HG02840 (cell line): ENCODE measurements at regions not wholly inside any gene's neighbourhood (a gene's known extent, or its start where the extent isn't known, plus 50 kb on each side); places are given as distances from the start of the nearest gene placed in this dataset.

Source experiments
- ATAC-seq: cut with Tn5 transposase; IDR thresholded peaks from one replicate; pipeline ENCODE4 v1.9.1; 2021; ENCODE audit warnings: mild to moderate bottlenecking, moderate library complexity, moderate number of reproducible peaks; ENCODE audit not compliant: unreplicated experiment, low FRiP score

DNA sequence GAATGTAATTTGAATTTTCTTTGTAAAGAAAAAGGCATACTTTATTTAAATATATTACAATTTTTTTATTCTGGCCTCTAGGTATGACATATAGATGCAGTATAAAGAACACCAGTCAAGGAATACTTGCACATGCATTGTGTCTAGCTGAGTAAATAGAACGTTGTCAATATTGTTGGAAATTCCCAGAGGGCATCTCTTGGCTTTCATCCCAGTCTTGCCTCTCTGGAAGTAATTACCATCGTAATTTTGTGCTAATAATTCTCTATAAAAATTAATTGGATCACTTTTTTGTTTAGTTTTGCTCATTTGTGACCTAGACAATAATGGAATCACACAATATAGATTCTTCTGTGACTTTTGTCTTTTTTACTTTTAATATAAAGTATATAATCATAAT, 1052.3 kb upstream of the CELF2 start:
- ATAC-seq = no peak

DNA sequence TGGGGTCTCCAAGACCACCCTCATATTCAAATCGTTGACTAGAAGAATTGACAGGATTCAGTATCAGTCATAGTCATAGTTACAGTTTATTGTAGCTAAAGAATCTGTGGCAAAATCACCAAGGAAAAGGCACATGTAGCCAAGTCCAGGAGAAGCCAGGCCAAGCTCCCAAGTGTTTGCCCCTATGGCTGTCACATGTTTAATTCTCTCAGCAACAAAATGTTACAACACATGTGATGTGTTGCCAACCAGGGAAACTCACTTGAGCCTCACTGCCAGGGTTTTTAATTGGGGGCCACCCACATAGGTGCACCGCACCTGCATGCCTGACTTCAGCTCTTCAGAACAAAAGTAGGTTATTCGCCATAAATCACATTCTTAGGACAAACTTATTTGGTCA, 1030.9 kb upstream of the CELF2 start:
- ATAC-seq = no peak

DNA sequence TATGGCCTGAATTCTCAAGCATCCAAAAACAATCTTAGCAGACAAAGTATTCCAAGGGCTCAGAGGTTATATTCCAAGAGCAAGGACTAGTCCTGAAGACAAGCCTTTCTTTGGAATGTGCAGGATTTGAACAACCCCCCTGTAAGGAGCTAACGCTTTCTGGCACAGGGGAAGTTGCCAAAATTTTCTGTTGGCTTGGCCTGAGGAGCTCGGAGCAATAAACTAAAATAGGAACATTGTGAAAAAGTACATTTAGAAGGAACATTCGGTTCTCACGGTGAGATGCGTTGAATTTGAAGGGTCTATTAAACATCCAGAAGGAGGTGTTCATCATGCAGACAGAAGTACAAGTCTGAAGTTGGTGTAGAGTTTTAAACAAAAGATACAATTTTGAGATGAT, 1030.5 kb upstream of the CELF2 start:
- no peak for ATAC-seq

DNA sequence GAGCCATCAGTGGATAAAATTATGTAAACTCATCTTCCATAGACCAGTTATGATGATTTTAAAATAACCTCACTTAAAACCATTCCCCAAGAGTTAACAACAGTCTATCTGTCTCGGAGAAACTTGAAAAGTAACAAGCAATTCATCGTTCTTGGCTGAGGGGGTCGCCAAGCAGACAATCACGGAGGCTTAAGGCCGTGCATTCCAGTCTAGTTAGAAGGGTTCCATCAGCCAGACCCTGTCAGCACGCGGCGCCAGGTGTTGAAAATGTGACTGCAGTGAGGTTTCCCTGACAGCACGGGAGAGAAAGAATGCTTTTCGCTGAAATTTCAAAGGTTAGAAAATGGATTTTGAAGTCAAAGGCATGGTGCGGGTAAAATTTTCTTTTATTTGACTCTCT, 1025.0 kb upstream of the CELF2 start:
- no peak for ATAC-seq

DNA sequence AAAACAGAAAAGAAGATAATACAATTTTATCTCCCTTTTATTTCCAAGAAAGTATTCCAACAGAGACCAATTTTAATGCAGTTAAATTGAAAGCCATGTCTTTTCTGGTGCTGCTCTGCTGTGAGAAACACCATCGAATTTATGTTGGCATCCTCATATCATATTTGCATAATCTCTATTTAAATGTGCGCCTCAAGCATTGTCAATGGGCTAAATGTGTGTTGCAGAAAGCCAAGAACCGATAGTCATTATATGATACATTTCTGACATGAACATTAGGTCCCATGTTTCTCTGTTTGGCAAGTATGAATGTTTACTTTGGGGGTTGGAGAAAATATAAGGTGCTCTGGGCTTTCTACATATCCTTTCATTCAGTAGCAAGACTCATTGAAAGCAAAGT, 1023.5 kb upstream of the CELF2 start:
- no peak for ATAC-seq

DNA sequence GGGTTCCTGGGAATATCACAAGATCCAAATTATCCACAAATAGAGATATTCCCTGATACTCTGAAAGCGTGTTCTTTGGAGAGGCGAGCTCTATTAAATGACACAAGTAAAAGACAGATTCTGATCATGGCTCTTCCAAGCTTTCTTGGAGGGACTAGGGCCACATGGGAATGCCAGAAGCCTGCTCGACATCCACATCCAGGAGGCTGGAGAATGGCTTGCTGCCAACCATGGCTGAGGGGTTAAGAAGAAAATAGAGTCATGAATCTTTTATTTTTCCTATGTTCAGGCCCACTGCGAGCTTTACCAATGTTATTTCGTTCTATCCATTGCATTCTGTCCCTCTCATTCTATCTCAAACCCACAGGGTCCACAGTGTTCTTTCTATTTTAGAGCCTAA, 1018.0 kb upstream of the CELF2 start:
- no peak for ATAC-seq

DNA sequence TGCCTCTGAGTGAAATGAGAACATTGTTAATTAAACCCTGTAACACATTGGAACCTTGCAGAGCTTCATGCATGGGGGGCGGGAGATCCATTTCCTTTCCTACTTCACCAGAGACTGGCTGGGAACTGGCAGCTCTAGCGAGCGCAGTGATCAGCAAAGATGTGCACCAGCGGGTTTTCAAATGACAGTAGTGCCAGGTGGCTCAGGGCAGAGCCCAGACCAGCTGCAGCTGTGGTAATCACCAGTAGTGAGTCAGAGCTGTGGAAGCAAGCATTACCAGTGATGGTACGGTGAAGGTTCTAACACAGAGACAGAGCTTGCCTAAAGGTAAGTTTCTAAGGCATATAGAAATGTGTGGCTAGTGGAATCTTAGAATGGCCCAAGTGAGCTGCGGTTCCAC, 1009.7 kb upstream of the CELF2 start:
- no peak for ATAC-seq

DNA sequence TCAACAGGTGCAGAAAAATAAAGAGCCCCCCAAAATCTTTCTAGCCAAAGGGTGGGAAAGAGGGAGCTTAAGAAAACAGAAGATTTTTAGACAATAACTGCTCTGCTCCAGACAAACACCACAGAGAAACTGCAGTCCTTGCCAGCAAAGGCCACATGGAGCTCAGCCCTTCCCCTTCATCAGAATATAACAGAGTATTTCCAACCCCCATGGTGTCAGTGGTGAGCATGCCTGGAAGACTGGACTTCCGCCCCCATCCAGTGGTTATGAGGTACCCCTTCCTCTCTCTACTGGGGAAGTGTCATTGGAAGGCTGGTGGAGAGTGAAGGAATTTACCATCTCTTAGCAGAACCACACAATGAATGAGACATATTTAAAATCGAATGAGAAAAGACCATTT, 1007.3 kb upstream of the CELF2 start:
- ATAC-seq = no peak

DNA sequence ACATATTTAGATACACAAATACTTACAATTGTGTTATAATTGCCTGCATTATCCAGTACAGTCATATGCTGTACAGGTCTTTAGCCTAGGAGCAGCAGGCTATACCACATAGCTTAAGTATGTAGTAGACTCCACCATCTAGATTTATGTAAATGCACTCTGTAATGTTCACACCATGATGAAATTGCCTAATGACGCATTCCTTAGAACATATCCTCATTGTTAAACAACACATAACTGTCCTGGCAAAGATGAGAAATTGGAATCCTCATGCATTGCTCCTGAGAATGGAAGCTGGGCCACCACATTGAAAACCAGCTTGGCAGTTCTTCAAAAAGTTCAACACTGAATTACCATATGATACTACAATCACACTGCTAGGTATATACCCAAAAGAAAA, 1002.8 kb upstream of the CELF2 start:
- ATAC-seq = no peak

DNA sequence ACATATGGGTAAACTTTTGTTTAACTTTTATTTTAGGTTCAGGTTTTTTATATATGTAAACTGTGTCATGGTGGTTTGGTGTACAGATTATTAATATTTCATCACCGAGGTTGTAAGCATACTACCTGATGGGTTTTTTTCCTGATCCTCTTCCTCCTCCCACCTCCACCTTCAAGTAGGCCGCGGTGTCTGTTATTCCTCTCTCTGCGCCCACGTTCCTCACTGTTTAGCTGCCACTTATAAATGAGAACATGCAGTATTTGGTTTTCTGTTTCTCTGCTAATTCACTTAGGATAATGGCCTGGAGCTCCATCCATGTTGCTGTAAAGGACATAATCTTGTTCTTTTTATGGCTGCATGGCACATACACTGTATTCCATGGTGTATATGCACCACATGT, 1000.0 kb upstream of the CELF2 start:
- ATAC-seq = no peak

DNA sequence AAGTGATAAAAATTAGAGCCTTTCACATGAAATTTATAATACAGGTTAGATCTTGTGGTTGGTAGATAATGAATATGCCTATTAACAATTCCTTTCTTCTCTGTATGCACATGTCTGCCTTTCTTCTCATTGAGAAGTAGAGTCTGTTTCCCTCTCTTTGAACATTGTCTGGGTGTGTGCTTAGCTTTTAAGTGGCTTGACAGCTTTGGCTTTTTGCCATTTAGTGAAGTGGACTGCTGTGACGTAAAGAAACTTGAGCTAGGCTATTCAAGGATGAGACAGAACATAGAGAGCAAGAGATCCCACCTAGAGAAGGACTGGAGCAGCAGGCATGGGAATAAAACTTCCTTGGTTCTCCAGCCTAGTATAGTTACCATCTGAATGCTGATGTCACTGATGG, 996.7 kb upstream of the CELF2 start:
- ATAC-seq = no peak

DNA sequence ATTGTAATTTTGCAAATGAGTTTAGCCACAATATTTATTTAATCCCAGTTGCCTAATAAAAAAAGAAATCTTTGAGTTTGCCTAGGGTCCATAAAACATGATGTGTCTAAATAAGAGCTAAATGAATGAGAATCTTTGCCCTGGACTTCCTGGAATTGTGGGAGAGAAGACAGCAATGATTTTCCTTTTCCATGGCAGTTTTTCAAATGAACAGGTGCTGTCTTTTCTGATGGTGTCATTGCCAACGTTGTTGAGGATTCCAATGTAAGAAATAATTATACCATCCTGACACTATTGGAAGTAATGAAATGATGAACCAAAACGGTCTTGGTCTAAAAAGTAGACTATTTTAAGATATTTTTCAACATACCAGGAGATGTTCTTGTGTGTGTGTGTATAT, 984.7 kb upstream of the CELF2 start:
- no peak for ATAC-seq

DNA sequence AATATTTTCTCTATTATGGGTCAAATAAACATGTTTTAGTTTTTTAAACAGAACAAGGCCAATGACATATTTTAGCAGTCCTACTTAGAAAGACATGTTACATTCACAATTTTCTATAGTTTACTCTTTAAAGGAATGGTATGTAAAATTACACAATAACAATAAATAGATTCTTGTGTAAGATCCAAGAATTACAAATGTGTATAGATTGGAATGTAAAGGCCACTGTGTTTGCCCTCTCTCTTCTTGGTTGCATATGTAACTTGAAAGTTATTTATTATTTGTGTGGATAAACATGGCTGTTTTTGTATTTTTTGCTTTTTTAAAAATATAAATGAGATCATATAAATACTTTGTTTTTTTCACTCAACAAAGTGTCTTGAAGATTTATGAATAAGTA, 979.3 kb upstream of the CELF2 start:
- ATAC-seq = no peak

DNA sequence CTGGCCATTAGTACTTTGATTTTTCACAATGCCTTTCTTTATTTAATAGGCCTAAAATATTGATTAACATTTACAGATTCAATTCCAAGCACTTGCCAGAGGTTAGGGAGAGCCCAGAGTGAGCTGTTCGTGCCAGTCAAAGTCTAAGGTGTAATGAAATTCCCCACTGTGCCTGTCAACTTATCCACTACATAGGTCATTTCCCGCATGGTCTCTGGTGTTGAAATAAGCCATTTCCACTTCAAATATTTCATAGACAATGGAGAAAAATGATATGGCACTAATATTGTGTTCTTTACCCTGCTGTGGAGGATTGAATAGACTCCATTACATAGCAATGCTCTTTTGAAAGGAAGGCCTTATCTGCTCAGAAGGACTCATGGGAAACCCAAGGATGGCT, 978.1 kb upstream of the CELF2 start:
- no peak for ATAC-seq

DNA sequence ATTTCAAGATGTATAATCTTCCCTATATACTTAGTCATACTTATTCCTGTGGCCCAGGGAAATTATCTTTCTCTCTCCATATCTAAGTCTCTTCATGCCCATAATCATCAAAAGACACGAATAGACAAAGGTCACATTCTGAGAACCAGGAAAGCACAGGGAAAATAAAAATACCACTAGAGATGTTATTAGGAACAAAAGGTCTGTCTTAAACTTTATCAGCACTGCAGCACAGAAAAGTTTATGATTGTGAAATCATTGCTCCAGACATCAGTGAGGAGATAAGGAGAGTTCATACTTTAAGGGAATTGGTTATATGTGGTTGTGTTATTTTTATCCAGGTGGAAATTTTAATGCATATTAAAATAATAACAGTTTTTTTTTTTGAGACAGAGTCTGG, 974.6 kb upstream of the CELF2 start:
- ATAC-seq = no peak

DNA sequence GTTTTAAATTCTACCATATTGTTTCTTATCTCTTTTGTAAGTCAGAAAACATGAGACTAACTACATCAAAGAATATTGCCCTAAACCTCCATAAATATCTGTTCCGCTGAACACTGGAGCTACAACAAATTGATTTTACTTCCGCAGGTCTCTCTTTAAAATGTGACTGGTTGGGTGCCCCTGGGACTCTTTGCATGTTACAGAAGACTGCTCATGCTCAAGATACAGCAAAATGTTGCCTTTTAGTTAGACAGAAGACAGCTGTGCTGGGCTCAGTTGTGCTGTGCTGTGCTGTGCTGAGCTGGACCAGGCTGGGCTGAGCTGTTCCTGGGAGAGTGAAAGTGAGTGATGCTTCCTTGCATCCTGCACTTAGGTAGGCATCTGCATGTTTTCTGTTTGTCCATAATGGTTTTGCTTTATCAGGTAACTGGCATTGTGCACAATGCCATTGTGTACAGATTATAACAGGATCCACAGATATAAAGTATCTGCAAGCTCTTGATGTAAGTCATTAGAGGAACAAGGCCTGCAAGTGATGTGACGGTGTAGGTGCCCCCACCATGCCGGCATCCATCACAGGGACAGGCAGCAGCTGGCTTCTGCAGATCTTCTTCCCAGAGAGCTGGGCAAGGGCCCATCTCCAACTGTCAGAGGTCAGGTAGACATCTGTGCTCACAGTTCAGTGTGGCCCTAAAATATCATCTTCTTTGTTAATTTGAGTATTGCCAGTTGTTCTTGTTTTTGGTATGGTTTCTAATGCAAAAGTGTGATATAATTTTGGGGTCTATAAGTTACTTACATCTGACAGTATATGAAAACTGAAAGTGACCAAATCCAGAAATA, 972.5 kb upstream of the CELF2 start:
- ATAC-seq = no peak

DNA sequence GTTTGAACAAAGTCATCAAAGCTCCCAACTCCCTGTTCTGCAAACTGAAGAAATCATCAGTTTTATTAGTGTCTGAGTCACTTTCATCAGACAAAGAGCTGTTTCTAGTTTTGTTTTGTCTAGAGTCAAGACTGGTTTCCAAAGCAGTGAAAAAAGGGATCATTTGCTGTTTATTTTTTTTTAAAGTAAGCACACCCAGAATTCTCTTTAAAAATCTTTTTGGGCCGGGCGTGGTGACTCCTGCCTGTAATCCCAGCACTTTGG, 972.0 kb upstream of the CELF2 start:
- ATAC-seq = no peak

DNA sequence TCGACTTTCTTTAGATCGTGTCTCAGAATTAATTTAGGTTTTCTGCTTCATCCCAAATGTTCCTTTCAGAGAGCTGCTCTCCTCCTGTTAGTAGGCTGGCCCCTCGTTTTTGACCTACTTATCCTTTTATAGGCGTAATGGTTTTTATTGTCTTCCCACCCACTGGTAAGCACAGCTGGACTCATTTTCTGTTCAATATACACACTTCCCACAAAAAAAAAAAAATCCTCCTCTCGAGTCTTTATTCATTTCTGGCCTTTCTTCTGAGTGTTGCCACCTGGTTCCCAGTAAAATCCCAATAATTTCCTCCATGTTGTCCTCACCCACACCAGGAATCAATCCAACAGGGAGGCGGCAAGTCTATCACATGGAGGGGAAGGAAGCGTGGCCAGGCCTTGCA, 970.2 kb upstream of the CELF2 start:
- no peak for ATAC-seq

DNA sequence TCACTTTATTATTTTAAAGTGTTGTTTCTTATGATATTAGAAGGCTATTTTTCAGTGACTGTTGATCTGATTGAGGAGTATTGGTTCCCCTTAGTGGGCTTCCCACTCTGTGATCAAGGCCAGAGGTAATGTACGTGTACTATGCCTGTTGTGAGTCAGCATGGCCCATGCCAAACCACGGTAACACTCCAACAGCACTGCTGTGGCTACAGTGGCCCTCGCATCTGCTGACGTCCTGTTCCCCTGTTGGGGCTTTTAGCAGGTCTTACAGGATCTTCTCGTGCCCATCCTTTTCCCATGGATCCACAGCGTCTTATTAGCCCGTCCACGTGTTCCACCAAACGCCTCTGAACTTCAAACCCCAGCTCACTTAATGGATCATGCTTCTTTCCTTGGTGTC, 964.6 kb upstream of the CELF2 start:
- ATAC-seq = no peak

DNA sequence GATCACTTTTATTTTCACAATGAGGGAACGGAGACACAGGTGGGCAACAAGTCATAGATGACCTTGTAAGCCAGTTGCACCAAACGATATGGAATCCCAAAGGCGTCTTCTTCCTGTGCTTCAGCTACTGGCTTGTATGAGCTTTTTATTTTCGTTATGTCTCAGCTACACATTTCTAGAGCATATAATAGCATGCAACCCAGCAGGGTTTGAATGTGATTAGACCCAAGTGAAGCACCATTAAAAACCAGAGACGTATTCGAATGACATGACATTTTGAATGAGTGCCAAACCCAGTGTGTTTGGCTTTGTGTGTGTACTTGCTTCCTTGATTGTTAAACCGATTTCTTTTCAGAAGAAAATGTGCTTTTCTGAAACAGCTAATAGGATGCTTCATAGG, 963.2 kb upstream of the CELF2 start:
- ATAC-seq = no peak

DNA sequence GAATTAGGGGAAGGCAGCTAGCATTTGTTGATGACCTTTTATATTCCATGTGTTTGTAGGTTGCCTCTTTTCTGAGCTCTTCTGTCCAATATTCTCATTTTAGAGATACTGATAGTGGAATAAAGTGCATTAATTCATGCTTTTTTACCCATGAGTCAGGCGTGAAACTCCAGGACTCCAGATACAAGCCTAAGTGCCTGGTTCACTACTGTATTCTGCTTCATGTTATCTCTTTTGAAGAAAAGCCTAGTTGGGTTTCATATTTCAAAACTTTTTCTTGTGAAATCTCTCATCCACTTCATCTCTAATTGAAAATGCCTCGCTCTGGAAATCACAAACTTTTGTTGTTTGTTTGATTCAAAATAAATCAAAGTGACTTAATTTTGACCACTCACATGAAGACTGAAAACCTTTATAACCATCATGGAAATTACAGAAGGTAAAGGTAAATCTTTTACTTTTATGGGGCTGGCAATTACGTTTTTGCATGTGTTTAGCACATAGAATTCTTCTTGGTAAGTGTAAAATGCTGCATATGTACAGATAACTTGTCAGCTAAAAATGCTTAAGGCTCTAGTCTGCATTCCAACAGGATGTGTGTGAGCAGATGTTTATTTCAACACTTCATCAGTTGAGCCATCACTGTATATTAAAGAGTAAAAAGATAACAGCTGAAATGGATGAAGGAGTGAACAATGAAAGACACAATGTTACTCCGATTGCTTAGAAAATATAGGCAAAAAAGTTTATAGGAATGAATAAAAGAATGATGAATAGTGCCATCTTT, 961.8 kb upstream of the CELF2 start:
- no peak for ATAC-seq

DNA sequence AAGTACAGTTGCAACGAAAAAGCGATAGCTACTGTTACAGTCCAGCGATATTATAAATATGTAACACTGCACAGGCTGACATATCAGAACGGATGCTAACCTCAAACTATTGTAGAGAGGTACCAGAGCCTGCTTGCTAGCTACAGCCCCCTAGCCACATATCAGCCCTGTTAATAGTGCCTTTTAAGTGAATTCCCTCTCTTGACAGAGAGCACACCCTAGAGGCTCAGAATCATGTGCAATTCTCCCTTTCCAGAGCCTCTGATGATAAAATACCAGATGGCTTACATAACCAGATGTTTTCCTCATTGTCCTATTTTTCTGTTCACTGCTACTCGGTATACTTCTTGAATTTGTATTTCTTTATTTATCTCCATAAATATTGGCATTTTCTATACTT, 960.7 kb upstream of the CELF2 start:
- ATAC-seq = no peak
